GM10248 (cell line): ENCODE measurements at regions not wholly inside any gene's neighbourhood (a gene's known extent, or its start where the extent isn't known, plus 50 kb on each side); places are given as distances from the start of the nearest gene placed in this dataset.

Source experiments
- CTCF ChIA-PET: fragments of 300-600 bp; sonication (Branson Sonifier 250); formaldehyde crosslinking; extraction: SDS; loops from one replicate; lab custom pipeline; 2021; ENCODE audit warnings: antibody characterized with exemption; lab: Yijun Ruan, JAX
- POLR2A ChIA-PET: fragments of 350-650 bp; sonication (Branson Sonifier 250); formaldehyde crosslinking; extraction: SDS; loops from one replicate; lab custom pipeline; 2020; ENCODE audit warnings: antibody characterized with exemption; lab: Yijun Ruan, JAX
- DNase-seq: peaks from one replicate; pipeline ENCODE4 v3.0.0; 2012; ENCODE audit errors: extremely low spot score
- TF ChIP-seq, protein P1 (sequence below): IDR thresholded peaks from 2 replicates; pipeline ENCODE4 v1.5.1; 2012; ENCODE audit warnings: mild to moderate bottlenecking, low read depth; ENCODE audit errors: extremely low read depth, missing control alignments, control extremely low read depth

DNA sequence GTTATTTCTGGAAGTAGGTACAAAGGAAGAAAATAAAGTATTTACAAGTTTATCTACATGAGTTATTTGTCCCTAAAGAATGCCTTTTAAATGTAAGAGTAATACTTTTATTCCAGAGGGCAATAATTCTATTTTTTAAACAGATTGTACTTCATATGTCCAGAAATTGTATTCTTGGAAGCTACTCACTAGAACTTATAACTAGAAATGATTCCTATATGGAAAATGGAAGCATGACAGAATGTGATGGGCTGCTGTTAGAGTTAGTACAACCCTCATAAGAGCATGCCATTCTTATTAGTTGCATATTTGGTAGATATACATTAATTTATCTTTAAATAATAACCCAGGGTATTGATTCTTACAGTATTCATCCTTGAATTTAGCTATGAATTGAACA lies 362.0 kb downstream of the FSIP2 start:
- POLR2A ChIA-PET = no interaction called here
- TF ChIP-seq, protein P1, sequence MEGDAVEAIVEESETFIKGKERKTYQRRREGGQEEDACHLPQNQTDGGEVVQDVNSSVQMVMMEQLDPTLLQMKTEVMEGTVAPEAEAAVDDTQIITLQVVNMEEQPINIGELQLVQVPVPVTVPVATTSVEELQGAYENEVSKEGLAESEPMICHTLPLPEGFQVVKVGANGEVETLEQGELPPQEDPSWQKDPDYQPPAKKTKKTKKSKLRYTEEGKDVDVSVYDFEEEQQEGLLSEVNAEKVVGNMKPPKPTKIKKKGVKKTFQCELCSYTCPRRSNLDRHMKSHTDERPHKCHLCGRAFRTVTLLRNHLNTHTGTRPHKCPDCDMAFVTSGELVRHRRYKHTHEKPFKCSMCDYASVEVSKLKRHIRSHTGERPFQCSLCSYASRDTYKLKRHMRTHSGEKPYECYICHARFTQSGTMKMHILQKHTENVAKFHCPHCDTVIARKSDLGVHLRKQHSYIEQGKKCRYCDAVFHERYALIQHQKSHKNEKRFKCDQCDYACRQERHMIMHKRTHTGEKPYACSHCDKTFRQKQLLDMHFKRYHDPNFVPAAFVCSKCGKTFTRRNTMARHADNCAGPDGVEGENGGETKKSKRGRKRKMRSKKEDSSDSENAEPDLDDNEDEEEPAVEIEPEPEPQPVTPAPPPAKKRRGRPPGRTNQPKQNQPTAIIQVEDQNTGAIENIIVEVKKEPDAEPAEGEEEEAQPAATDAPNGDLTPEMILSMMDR = no peak
- CTCF ChIA-PET = no interaction called here
- DNase-seq = no peak

DNA sequence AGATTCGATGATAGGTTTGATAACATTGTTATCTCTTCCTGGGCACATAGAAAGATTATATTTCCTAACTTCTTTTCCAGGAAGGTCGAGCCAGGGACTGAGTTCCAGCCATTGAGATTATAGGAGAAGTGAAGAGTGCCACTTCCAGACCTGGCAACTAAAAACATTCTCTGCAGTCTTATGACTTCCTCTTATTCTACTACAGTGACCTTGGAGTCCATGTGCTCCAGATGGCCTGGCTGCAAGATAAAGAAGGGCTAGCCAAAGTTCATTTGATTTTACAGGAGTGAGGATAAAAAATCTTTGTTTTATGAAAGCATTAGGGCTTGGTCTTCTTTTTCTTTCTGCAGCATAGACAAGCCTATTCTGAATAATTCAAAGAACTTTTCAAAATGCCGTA lies 363.0 kb downstream of the FSIP2 start:
- DNase-seq = no peak
- POLR2A ChIA-PET = no interaction called here
- TF ChIP-seq, protein P1 = no peak
- CTCF ChIA-PET = no interaction called here

DNA sequence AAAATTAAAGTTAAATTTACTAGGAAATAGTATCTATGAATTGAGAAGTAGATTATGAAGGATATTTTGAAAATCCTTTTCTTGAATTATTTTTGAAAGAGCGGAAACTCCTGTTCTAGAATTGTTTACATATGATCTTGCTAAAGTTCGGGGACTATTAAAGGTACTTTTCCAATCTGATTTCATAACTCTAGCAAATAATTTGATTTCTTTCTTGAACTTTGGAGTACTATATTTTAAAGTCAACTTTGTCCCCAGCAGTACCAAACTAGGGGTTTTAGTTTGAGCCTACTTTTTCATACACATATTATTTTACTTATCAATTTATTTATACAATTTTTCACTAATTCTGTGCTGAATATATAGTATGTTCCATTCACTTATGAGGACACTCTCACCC lies 364.7 kb downstream of the FSIP2 start:
- TF ChIP-seq, protein P1 = no peak
- ChIA-PET CTCF (no interaction called here), POLR2A (no interaction called here)
- no peak for DNase-seq

DNA sequence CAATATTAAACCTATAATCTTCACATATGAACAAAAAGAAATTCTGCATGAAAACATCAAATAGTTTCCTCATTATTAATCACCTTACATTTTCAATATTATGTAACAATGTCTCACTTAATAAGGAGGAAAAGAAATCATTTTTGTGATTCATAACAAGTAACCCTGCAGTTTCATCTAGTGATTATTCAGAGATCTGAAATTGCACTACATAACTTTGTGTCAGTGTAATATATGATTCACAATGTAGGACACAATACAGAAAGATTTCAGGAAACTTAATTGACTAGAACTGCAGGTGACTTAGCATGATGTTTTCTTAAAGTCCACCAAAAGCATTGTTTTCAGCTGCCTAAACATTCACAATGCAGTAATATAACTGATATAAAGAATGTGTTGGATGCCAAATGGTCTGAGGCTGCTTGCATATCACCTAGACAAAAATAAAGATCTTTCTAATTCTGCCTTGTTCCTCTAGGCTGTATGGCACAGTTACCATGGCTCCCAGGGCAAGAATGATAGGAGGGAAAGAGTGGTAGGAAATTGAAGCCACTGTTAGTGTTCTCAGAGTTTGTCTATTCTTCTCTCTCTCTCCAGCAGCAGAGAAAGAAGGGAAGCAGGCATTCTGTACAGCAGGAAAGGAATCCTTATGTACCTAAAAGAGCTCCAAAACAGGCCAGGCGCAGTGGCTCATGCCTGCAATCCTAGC lies 366.6 kb downstream of the FSIP2 start:
- DNase-seq = no peak
- TF ChIP-seq, protein P1 = no peak
- ChIA-PET CTCF (interaction anchor here (1.3 kb wide), 1 partner anchor 10 kb away, joined by 3 read pairs; no protein-coding TSS in a partner anchor), POLR2A (no interaction called here)

DNA sequence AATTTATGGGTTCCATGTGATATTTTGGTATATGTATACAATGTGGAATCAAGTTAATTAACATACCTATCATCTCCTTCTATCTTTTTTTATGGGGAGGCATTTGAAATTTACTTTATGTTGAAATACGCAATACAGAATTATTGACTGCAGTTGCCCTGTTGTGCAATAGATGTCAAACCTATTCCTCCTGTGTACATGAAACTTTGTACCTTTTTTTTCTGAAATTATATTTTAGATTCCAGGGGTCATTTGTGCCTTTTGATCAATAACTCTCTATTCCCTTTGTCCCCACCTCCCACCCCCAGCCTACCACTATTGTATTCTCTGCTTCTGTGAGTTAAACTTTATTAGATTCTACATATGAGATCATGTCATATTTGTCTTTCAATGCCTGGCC lies 369.9 kb downstream of the FSIP2 start:
- POLR2A ChIA-PET = no interaction called here
- CTCF ChIA-PET = no interaction called here
- DNase-seq = no peak
- TF ChIP-seq, protein P1 = no peak

DNA sequence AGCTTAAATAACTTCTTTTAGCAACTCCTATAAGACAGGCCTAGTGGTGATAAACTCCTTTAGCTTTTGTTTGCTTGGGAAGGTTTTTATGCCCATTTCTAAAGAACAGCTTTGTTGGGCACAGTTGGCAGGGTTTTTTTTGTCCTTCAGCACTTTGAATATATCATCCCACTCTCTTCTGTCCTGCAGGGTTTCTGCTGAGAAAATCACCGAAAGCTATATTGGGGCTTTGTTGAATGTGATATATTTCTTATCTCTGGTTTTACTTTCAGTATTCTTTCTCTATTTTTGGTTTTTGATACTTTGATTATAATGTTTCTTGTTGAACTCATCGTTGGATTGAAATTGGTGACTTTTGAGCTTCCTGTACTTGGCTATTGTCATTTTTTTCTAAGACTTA lies 372.8 kb upstream of the ZC3H15 start:
- TF ChIP-seq, protein P1 = no peak
- no peak for DNase-seq
- ChIA-PET POLR2A (no interaction called here), CTCF (no interaction called here)
